BE2C (cell line): ENCODE measurements at regions not wholly inside any gene's neighbourhood (a gene's known extent, or its start where the extent isn't known, plus 50 kb on each side); places are given as distances from the start of the nearest gene placed in this dataset.

Experiments used
- DNase-seq: peaks from one replicate; pipeline ENCODE4 v3.0.0-alpha.2; 2020
- H3K27me3 ChIP-seq: fragments of 250-450 bp; sonication (Bioruptor Pico); 2 replicates; pipeline ENCODE4 v1.5.1; 2020; ENCODE audit warnings: mild to moderate bottlenecking
- H3K36me3 ChIP-seq: fragments of 250-450 bp; sonication (Bioruptor Pico); 2 replicates; pipeline ENCODE4 v1.5.1; 2020; ENCODE audit warnings: mild to moderate bottlenecking
- H3K4me1 ChIP-seq: fragments of 250-450 bp; sonication (Bioruptor Pico); 2 replicates; pipeline ENCODE4 v1.5.1; 2020
- H3K4me3 ChIP-seq: 2 replicates; pipeline ENCODE4 v1.5.1; 2011; ENCODE audit warnings: low read depth, low read length
- H3K9me3 ChIP-seq: fragments of 250-450 bp; sonication (Bioruptor Pico); 2 replicates; pipeline ENCODE4 v1.5.1; 2020
- CTCF ChIP-seq: IDR thresholded peaks from 2 replicates; pipeline ENCODE4 v1.5.1; 2012; ENCODE audit warnings: mild to moderate bottlenecking, low read depth, low read length

DNA sequence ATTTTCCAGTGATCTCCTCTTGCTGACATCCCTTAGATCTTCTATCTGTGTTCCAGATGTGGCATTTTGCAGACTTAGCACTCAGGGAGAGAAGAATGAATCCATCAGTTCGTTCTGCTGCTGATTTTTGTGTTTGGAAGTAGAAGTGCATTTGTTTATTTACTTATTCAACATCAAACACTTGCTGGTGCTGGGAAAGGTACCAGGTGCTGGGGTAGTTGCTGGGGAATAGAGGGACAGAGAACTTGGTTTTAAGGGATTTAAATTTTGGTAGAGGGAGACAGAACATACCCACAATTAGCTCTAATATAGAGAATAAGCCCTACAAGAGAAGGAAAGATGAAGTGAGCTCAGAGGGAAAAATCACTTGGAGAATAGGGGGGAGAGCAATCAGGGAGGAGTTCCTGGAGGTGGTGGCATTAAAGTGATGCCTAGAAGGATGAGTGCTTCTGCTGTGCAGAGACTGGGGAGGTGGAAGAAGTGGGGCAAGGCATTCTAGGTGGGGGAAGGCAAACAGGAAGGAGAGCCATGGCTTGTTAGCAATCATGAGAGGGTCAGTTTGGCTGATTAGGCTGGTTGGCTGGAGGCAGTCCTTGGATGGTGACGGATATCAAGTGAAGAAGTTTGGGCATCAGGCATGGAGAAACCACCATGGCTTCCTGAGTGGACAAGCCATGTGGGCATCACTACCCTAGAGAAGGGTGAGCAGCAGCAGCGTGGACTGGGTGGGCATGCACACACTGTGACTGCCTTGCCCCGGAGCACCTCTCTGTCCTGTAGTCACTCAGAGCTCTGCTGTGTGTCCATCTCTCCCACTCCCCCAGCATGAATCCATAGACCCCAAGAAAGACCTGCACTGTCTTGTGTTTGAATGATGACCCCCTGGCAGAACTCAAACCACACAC is 197.3 kb downstream of the OPA1 start:
- Histone ChIP-seq H3K27me3 (no peaks in the 10 kb centered on the region), H3K4me1 (peaks cover 12% of the 10 kb centered on the region), H3K9me3 (peaks cover 2% of the 10 kb centered on the region; the same call in 1 of the 2 replicates), H3K36me3 (no peaks in the 10 kb centered on the region), H3K4me3 (no peak overlapping the region)
- no peak for DNase-seq
- no peak for TF ChIP-seq CTCF

DNA sequence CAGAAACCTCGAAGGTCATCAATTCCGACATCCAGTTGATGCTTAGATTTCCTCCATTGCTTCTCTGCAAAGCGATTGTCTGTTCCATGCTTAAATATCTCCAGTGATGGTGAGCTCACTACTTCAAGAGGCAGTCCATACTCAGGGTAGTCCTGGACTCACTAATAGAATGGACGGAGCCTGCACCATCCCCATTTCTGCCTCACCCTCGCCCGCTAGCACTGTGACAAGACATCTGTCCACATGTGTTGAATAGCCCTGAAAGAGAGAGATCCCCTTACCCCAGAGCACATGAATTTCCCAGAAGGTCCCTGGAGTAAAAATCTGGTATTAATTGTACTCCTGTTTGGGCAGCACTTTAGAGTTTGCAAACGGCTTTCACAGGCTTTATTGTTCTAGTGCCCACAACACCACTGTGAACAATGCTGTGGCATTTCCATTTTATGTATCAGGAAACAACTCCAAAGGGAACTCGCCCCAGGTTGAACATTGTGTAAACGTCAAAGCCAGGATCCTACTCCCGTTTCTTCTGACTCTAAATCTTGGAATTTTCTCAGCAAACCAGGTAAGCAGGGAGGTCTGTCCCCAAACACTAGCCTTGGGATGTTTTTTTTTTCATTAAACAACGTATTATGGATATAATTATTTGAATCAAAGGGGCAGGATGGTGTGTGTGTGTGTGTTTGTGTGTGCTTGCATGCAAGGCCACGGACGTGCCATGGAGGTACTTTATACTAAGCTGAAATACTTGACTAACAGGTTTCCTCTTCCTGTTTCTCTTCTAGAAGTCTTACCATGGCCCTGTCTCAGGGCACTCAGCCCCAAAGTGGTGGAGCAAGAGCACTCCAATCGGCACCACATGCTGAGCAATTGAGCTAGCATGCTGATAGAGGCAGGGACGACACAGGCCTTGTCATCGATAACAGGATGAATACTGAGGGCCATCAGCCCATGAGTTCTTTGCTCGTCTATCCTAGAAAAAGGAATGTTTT is 198.3 kb downstream of the OPA1 start:
- Histone ChIP-seq H3K36me3 (no peaks in the 10 kb centered on the region), H3K4me1 (peaks cover 12% of the 10 kb centered on the region), H3K4me3 (no peak overlapping the region), H3K9me3 (peaks cover 2% of the 10 kb centered on the region; the same call in 1 of the 2 replicates), H3K27me3 (no peaks in the 10 kb centered on the region)
- DNase-seq: no peak
- no peak for TF ChIP-seq CTCF

GRCh38 chr3:193793123-193793522 is 200.1 kb downstream of the OPA1 start:
- H3K4me1 ChIP-seq: peaks cover 12% of the 10 kb centered on the region
- H3K4me3 ChIP-seq: no peak overlapping the region
- no peak for DNase-seq
- peaks cover 2% of the 10 kb centered on the region; the same call in 1 of the 2 replicates for H3K9me3 ChIP-seq
- H3K36me3 ChIP-seq: no peaks in the 10 kb centered on the region
- no peaks in the 10 kb centered on the region for H3K27me3 ChIP-seq
- TF ChIP-seq CTCF: no peak

DNA sequence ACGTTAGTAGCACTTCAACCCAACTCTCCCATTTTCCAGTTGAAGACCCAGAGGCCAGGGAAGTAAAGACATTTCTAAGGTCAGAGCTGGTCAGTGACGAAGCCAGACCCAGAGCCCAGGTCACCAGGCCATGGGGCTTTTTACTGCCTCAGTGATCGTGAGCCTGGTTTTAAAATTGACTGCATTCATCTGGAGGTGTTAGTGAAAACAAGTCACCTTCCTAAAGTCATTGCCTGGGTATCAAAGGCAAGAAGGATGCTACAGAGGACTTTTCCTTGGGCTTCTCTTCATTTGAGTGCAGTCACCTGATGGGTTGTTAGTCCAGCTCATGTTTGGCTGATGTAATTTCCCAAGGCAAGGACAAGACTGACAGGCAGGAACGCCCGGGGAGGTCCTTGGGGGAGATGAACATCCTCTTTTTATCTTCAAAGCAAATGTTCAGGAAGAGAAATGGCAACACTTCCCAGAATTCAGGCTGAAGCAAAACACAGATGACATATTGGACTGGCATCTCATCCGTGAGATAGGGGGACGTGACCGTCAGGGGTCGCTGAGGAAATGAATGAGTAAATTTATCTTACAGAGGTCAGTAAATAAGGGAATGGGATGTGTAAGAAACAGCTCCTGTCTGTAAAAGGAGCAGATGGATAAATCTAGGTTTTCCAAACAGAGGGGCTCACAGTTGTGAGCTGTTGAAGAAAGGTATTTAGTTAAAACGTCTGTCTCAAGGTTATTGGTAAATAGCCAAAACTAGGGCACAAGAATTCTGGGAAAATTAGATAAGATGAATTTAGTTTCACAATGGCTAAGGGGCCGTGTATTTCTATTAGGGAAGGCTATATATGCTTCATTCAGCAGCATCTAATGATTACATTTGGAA is 201.2 kb downstream of the OPA1 start:
- Histone ChIP-seq H3K4me1 (peaks cover 4% of the 10 kb centered on the region; the same call in 1 of the 2 replicates), H3K27me3 (no peaks in the 10 kb centered on the region), H3K36me3 (no peaks in the 10 kb centered on the region), H3K9me3 (peaks cover 2% of the 10 kb centered on the region; the same call in 1 of the 2 replicates), H3K4me3 (no peak overlapping the region)
- DNase-seq: no peak
- no peak for TF ChIP-seq CTCF

DNA sequence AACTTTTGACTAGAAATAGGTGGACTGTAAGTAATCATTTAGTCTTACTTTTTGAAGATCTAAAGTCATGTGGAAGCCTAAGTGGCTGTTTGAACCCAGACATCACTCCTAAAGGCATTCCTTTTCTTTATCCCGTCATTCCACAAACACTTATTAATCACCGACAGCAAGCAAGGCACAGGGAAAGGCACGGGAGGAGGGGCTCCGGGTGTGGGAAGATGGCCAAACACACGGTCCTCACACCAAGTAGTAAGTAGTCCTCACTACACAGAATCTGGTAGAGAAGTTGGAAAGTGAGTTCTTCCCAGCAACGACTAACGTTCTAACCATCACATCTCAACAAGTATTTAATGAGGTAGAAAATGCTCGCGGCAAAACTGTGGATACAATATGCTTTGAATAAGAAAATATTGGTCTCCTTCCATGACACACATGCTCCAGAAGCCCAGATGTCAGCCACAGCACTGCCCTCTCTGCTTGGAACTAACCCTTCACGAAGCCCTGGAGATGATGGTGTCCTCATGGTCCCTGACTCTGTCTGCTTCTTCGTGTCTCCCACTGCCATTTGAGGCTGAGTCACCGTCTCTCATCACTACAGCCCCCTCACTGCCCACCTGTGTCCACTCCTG is 202.2 kb downstream of the OPA1 start:
- peaks cover 4% of the 10 kb centered on the region; the same call in 1 of the 2 replicates for H3K4me1 ChIP-seq
- DNase-seq: no peak
- H3K36me3 ChIP-seq: no peaks in the 10 kb centered on the region
- H3K27me3 ChIP-seq: no peaks in the 10 kb centered on the region
- TF ChIP-seq CTCF: no peak
- peaks cover 2% of the 10 kb centered on the region; the same call in 1 of the 2 replicates for H3K9me3 ChIP-seq
- no peak overlapping the region for H3K4me3 ChIP-seq
